ENCODE measurements at regions not wholly inside any gene's neighbourhood (a gene's known extent, or its start where the extent isn't known, plus 50 kb on each side); places are given as distances from the start of the nearest gene placed in this dataset.

GRCh38 chr5:167968837-167969236 lies 322.6 kb upstream of the WWC1 start:
- intact Hi-C loops (cut with micrococcal nuclease): no loop called here

GRCh38 chr5:167969998-167970397 lies 321.4 kb upstream of the WWC1 start:
- DNase-seq: no peak
- Histone ChIP-seq H3K36me3 (ENCODE audit: insufficient read depth, low read length) (no peaks in the 10 kb centered on the region), H3K4me3 (ENCODE audit: low read length in 2 of 2) (no peak overlapping the region), H3K27me3 (ENCODE audit: insufficient read depth, low read length) (no peaks in the 10 kb centered on the region), H3K9me3 (ENCODE audit: control insufficient read depth in 1 of 2, low read length in 2 of 2) (no peaks in the 10 kb centered on the region), H3K27ac (ENCODE audit: low read depth, low read length) (no peak overlapping the region), H3K4me1 (ENCODE audit: insufficient read depth, low read length) (no peaks in the 10 kb centered on the region)
- Mint-ChIP-seq H3K4me1 (no peaks in the 10 kb centered on the region), H3K27me3 (peaks cover 0 to 3% of the 10 kb centered on the region in 2 donors), H3K27ac (no peak overlapping the region), H3K9me3 (peaks cover 0 to 5% (median 0%) of the 10 kb centered on the region in 8 donors), H3K4me3 (no peak overlapping the region), H3K36me3 (no peaks in the 10 kb centered on the region)
- CTCF ChIA-PET (ENCODE audit: partially characterized antibody): no interaction called here
- POLR2A ChIA-PET (ENCODE audit: partially characterized antibody): no interaction called here
- intact Hi-C loops (cut with micrococcal nuclease): no loop called here

More at GRCh38 chr5:167968837-167969236, 322.6 kb upstream of the WWC1 start:
- Mint-ChIP-seq H3K4me3 (no peak overlapping the region), H3K4me1 (no peaks in the 10 kb centered on the region), H3K27me3 (peaks cover 0 to 3% of the 10 kb centered on the region in 2 donors), H3K36me3 (no peaks in the 10 kb centered on the region), H3K9me3 (peaks cover 0 to 5% (median 0%) of the 10 kb centered on the region in 8 donors), H3K27ac (no peak overlapping the region)
- ChIA-PET POLR2A (ENCODE audit: partially characterized antibody) (no interaction called here), CTCF (ENCODE audit: partially characterized antibody) (interaction anchor here (0.5 kb wide), 1 partner anchor 245 kb away, joined by 3 read pairs; no protein-coding TSS in a partner anchor)
- DNase-seq: no peak
- Histone ChIP-seq H3K27me3 (ENCODE audit: insufficient read depth, low read length) (no peaks in the 10 kb centered on the region), H3K4me3 (ENCODE audit: low read length in 2 of 2) (no peak overlapping the region), H3K9me3 (ENCODE audit: control insufficient read depth in 1 of 2, low read length in 2 of 2) (no peaks in the 10 kb centered on the region), H3K27ac (ENCODE audit: low read depth, low read length) (no peak overlapping the region), H3K36me3 (ENCODE audit: insufficient read depth, low read length) (no peaks in the 10 kb centered on the region), H3K4me1 (ENCODE audit: insufficient read depth, low read length) (no peaks in the 10 kb centered on the region)

- H3K27me3 Mint-ChIP-seq: peaks cover 0 to 3% of the 10 kb centered on the region in 2 donors
Measured at GRCh38 chr5:167971706-167972105, 319.7 kb upstream of the WWC1 start.

GRCh38 chr5:167973126-167973525 lies 318.3 kb upstream of the WWC1 start:
- H3K4me1 Mint-ChIP-seq: no peaks in the 10 kb centered on the region
- Histone ChIP-seq H3K27ac (ENCODE audit: low read depth, low read length) (no peak overlapping the region), H3K4me3 (ENCODE audit: low read length in 2 of 2) (no peak overlapping the region), H3K36me3 (ENCODE audit: insufficient read depth, low read length) (no peaks in the 10 kb centered on the region), H3K27me3 (ENCODE audit: insufficient read depth, low read length) (no peaks in the 10 kb centered on the region), H3K9me3 (ENCODE audit: control insufficient read depth in 1 of 2, low read length in 2 of 2) (no peaks in the 10 kb centered on the region), H3K4me1 (ENCODE audit: insufficient read depth, low read length) (no peaks in the 10 kb centered on the region)
- no peak overlapping the region for H3K4me3 Mint-ChIP-seq
- intact Hi-C loops (cut with micrococcal nuclease): no loop called here
- no peak overlapping the region for H3K27ac Mint-ChIP-seq
- H3K27me3 Mint-ChIP-seq: peaks cover 0 to 3% of the 10 kb centered on the region in 2 donors
- CTCF ChIA-PET (ENCODE audit: partially characterized antibody): no interaction called here
- DNase-seq: no peak
- POLR2A ChIA-PET (ENCODE audit: partially characterized antibody): no interaction called here
- H3K36me3 Mint-ChIP-seq: no peaks in the 10 kb centered on the region
- peaks cover 0 to 7% (median 0%) of the 10 kb centered on the region in 8 donors for H3K9me3 Mint-ChIP-seq

More at GRCh38 chr5:167971706-167972105, 319.7 kb upstream of the WWC1 start:
- no peaks in the 10 kb centered on the region for H3K27me3 ChIP-seq (ENCODE audit: insufficient read depth, low read length)
- no peak overlapping the region for H3K4me3 ChIP-seq (ENCODE audit: low read length in 2 of 2)
- DNase-seq: no peak
- H3K4me1 ChIP-seq (ENCODE audit: insufficient read depth, low read length): no peaks in the 10 kb centered on the region
- Mint-ChIP-seq H3K36me3 (no peaks in the 10 kb centered on the region), H3K4me1 (no peaks in the 10 kb centered on the region), H3K9me3 (peaks cover 0 to 5% (median 0%) of the 10 kb centered on the region in 8 donors), H3K4me3 (no peak overlapping the region), H3K27ac (no peak overlapping the region)
- POLR2A ChIA-PET (ENCODE audit: partially characterized antibody): no interaction called here
- intact Hi-C loops (cut with micrococcal nuclease): no loop called here
- H3K9me3 ChIP-seq (ENCODE audit: control insufficient read depth in 1 of 2, low read length in 2 of 2): no peaks in the 10 kb centered on the region
- no peak overlapping the region for H3K27ac ChIP-seq (ENCODE audit: low read depth, low read length)
- H3K36me3 ChIP-seq (ENCODE audit: insufficient read depth, low read length): no peaks in the 10 kb centered on the region
- CTCF ChIA-PET (ENCODE audit: partially characterized antibody): no interaction called here

GRCh38 chr5:167984951-167985350 lies 306.5 kb upstream of the WWC1 start:
- Histone ChIP-seq H3K9me3 (ENCODE audit: control insufficient read depth in 1 of 2, low read length in 2 of 2) (no peaks in the 10 kb centered on the region), H3K27ac (ENCODE audit: low read depth, low read length) (no peak overlapping the region), H3K27me3 (ENCODE audit: insufficient read depth, low read length) (no peaks in the 10 kb centered on the region), H3K4me3 (ENCODE audit: low read length in 2 of 2) (no peak overlapping the region), H3K4me1 (ENCODE audit: insufficient read depth, low read length) (no peaks in the 10 kb centered on the region), H3K36me3 (ENCODE audit: insufficient read depth, low read length) (no peaks in the 10 kb centered on the region)
- no peak overlapping the region for H3K27ac Mint-ChIP-seq
- ChIA-PET POLR2A (ENCODE audit: partially characterized antibody) (no interaction called here), CTCF (ENCODE audit: partially characterized antibody) (no interaction called here)
- H3K9me3 Mint-ChIP-seq: peaks cover 0 to 9% (median 3%) of the 10 kb centered on the region in 8 donors
- DNase-seq: no peak
- H3K4me1 Mint-ChIP-seq: no peaks in the 10 kb centered on the region
- intact Hi-C loops (cut with micrococcal nuclease): no loop called here
- no peak overlapping the region for H3K4me3 Mint-ChIP-seq
- peaks cover 0 to 2% of the 10 kb centered on the region in 2 donors for H3K27me3 Mint-ChIP-seq
- H3K36me3 Mint-ChIP-seq: no peaks in the 10 kb centered on the region

GRCh38 chr5:167985373-167985772 lies 306.1 kb upstream of the WWC1 start:
- H3K9me3 ChIP-seq (ENCODE audit: control insufficient read depth in 1 of 2, low read length in 2 of 2): no peaks in the 10 kb centered on the region
- H3K4me1 ChIP-seq (ENCODE audit: insufficient read depth, low read length): no peaks in the 10 kb centered on the region
- no peak overlapping the region for H3K27ac ChIP-seq (ENCODE audit: low read depth, low read length)
- H3K4me3 ChIP-seq (ENCODE audit: low read length in 2 of 2): no peak overlapping the region
- Mint-ChIP-seq H3K27ac (no peak overlapping the region), H3K4me1 (no peaks in the 10 kb centered on the region), H3K27me3 (peaks cover 0 to 2% of the 10 kb centered on the region in 2 donors), H3K36me3 (no peaks in the 10 kb centered on the region), H3K4me3 (no peak overlapping the region), H3K9me3 (peaks cover 0 to 7% (median 3%) of the 10 kb centered on the region in 8 donors)
- CTCF ChIA-PET (ENCODE audit: partially characterized antibody): no interaction called here
- no peak for DNase-seq
- no peaks in the 10 kb centered on the region for H3K27me3 ChIP-seq (ENCODE audit: insufficient read depth, low read length)
- POLR2A ChIA-PET (ENCODE audit: partially characterized antibody): no interaction called here
- H3K36me3 ChIP-seq (ENCODE audit: insufficient read depth, low read length): no peaks in the 10 kb centered on the region
- intact Hi-C loops (cut with micrococcal nuclease): no loop called here

GRCh38 chr5:167987490-167988280 lies 303.8 kb upstream of the WWC1 start:
- intact Hi-C loops (cut with micrococcal nuclease): no loop called here
- H3K27ac Mint-ChIP-seq: no peak overlapping the region
- H3K27ac ChIP-seq (ENCODE audit: low read depth, low read length): no peak overlapping the region

More at GRCh38 chr5:167987490-167988280, 303.8 kb upstream of the WWC1 start:
- Histone ChIP-seq H3K4me1 (ENCODE audit: insufficient read depth, low read length) (no peaks in the 10 kb centered on the region), H3K36me3 (ENCODE audit: insufficient read depth, low read length) (no peaks in the 10 kb centered on the region), H3K9me3 (ENCODE audit: control insufficient read depth in 1 of 2, low read length in 2 of 2) (no peaks in the 10 kb centered on the region), H3K27me3 (ENCODE audit: insufficient read depth, low read length) (no peaks in the 10 kb centered on the region), H3K4me3 (ENCODE audit: low read length in 2 of 2) (no peak overlapping the region)
- CTCF ChIA-PET (ENCODE audit: partially characterized antibody): no interaction called here
- no peaks in the 10 kb centered on the region for H3K36me3 Mint-ChIP-seq
- POLR2A ChIA-PET (ENCODE audit: partially characterized antibody): no interaction called here
- peaks cover 0 to 2% of the 10 kb centered on the region in 2 donors for H3K27me3 Mint-ChIP-seq
- no peak overlapping the region for H3K4me3 Mint-ChIP-seq
- H3K9me3 Mint-ChIP-seq: peaks cover 0 to 7% (median 3%) of the 10 kb centered on the region in 8 donors
- no peak for DNase-seq
- H3K4me1 Mint-ChIP-seq: no peaks in the 10 kb centered on the region

All from CD4-positive, alpha-beta memory T cell (primary cell).